ENCODE measurements at regions not wholly inside any gene's neighbourhood (a gene's known extent, or its start where the extent isn't known, plus 50 kb on each side); places are given as distances from the start of the nearest gene placed in this dataset.

- no peak for TF ChIP-seq GATA3 (IDR thresholded peaks at IDR 0.05; ENCODE audit: low read depth, low read length)
- TF ChIP-seq GATA2 (IDR thresholded peaks at IDR 0.05; ENCODE audit: low read depth, low read length), result no peak
These were observed 363.5 kb downstream of the PTPRU start for GRCh38 chr1:29599826-29600225.

DNA sequence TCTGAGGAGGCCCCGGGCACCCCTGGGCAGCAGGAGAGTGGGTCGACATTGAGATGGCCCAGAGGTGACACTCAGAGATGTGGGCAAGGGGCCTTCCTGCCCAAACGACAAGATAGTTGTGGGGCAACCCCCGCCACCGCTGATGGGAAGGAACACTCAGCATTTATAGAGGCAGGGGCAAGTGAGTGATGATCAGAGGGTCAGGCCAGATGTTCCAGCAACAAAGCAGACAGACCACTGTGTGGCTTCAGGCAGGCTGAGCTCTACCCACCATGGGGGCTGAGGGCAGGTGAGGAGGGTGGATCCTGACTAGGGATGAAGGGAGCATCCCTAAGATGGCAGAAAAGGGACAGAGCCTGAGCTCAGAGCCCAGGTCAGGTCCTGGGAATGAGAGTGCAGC lies 362.7 kb downstream of the PTPRU start:
- TF ChIP-seq GATA3 (IDR thresholded peaks at IDR 0.05; ENCODE audit: low read depth, low read length) (no peak), GATA2 (IDR thresholded peaks at IDR 0.05; ENCODE audit: low read depth, low read length) (no peak)

DNA sequence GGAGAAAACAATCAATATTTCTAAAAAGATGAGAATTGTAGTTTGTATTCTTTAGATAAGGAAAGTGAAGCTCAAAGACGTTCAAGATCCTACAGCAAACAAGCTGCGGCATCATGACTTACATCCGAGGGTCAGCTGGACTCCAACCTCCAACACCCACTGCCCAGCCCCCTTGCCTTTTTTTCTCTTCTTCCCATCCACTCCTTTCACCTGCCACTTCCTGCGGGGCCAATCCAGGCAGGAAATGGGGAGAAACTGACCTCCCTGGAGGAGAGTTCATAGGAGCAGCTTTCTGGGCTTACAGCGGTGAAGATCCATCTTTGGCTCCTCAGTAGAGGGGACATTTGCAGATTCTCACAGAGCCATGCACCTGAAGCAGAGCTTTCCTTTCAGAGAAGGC lies 361.5 kb downstream of the PTPRU start:
- no peak for TF ChIP-seq GATA3 (IDR thresholded peaks at IDR 0.05; ENCODE audit: low read depth, low read length)
- no peak for TF ChIP-seq GATA2 (IDR thresholded peaks at IDR 0.05; ENCODE audit: low read depth, low read length)

- TF ChIP-seq GATA3 (IDR thresholded peaks at IDR 0.05; ENCODE audit: low read depth, low read length), result no peak
- no peak for TF ChIP-seq GATA2 (IDR thresholded peaks at IDR 0.05; ENCODE audit: low read depth, low read length)
These were observed 357.5 kb downstream of the PTPRU start for GRCh38 chr1:29593601-29594382.

DNA sequence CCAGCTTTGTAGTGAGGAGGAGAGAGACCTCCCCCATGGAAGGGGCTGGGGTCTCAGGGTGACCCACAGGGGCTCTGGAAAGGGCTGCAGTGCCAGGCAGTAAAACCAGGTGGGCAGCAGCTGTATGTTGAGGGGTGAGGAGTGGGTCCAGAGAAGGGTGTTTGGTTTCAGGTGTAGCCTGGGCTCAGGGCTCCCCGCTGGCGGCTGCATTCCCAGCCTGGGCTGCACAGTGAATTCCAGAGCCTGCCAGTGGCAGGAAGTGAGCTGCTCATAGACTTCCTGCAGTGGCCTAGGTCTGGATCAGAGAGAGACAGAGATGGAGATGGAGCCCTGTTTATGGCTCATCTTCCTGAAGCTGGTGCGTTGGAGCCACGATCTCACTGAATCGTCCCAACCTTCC lies 356.4 kb downstream of the PTPRU start:
- TF ChIP-seq GATA3 (IDR thresholded peaks at IDR 0.05; ENCODE audit: low read depth, low read length), result no peak
- TF ChIP-seq GATA2 (IDR thresholded peaks at IDR 0.05; ENCODE audit: low read depth, low read length), result no peak

- TF ChIP-seq GATA3 (IDR thresholded peaks at IDR 0.05; ENCODE audit: low read depth, low read length) (no peak), GATA2 (IDR thresholded peaks at IDR 0.05; ENCODE audit: low read depth, low read length) (no peak)
These were observed 355.9 kb downstream of the PTPRU start for GRCh38 chr1:29592261-29592615.

DNA sequence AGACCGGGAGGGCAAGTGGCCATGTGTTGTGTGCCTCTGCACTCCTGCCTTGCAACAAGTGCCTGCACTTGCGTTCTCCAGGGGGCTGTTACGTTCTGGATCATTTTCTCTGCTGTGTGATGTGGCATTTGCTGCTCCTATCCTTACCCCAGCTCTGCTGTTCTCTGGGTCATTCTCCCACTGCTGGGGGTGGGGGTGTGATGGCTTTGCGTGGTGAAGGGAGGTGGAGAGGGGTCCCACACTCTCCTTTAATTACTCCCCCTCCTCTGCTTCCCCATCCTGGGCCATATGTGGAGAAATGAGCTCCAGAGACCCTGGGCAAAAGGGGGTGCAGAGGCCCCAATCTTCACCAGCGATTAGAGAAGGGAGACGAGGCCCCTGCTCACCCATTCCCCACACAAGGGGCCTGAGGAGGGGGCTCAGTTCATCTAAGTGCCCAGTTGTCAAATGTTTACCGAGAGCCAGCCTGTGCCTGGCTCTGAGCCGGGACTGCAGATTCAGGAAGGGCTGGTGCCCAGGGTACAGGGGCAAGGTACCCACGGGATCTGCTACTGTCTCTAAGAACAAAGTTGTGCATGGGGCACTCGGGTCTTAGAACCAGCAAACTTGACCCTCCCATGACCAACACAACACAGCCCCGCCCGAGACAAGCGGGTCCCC lies 355.4 kb downstream of the PTPRU start:
- no peak for TF ChIP-seq GATA3 (IDR thresholded peaks at IDR 0.05; ENCODE audit: low read depth, low read length)
- TF ChIP-seq GATA2 (IDR thresholded peaks at IDR 0.05; ENCODE audit: low read depth, low read length), result no peak

DNA sequence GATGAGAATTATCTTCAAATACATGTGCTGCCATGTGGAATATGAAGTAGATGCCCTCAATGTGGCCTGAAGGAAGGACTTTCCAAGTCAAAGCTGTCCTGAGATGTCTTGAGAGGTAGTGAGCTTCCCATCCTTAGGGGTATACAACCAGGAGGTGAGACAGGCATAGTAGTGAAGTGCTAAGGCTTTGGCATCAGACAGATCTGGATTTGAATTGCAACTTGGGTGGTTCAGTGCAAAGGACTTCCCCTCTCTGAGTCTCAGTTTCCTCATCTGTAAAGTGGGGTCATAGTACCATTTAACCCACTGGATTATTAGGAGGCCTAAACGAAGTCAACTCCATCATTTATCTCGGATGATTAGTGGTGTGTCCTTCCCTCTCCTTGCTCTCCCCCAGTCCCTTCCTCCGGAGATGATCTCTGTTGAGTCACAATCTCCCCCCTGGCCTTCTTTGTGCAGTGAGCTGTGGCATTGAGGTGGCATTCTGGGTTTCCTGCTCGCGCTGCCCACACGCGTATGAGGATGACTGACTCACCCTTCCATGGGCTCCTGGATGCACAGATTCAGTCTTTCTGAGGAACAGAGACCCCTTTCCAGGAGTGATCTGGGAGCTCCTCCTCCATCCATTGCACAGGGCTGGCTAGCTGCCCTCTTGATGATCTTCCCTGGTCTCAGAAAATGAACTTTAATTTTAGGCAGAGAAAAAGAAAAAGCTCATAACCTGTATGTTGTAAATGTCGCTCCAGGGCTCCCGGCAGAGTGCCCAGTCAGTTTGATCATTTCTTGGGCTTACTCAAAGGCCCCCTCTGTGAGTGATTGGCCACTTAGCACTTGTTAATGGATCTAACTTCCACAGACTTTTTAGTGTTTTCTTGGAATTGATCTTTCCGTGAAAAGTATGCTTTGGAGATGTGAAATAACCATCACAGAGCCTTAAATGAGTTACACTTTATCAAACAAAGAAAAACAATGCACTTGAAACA lies 354.6 kb downstream of the PTPRU start:
- TF ChIP-seq GATA3 (IDR thresholded peaks at IDR 0.05; ENCODE audit: low read depth, low read length) (no peak), GATA2 (IDR thresholded peaks at IDR 0.05; ENCODE audit: low read depth, low read length) (no peak)

GRCh38 chr1:29586991-29587745 lies 350.8 kb downstream of the PTPRU start:
- TF ChIP-seq GATA2 (IDR thresholded peaks at IDR 0.05; ENCODE audit: low read depth, low read length) (no peak), GATA3 (IDR thresholded peaks at IDR 0.05; ENCODE audit: low read depth, low read length) (no peak)

DNA sequence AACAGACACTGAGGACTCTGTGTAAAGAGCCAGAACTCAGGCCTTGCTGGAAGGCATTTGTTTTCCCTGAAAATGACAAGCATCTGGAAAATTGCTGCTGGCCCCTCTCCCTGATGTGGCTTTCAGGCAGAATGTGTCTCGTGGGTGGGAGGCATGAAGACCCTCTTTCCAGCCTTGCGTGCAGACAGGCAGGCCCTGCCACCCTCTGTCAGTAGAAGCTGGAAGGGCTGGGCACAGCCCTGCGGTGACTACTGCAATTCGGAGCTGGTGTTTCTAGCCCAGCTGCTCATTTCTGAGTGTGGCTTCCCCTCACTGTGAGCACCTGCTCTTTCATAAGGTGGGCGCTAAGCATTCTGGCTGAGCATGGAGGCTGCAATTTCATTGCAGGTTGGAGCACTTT lies 349.9 kb downstream of the PTPRU start:
- no peak for TF ChIP-seq GATA3 (IDR thresholded peaks at IDR 0.05; ENCODE audit: low read depth, low read length)
- no peak for TF ChIP-seq GATA2 (IDR thresholded peaks at IDR 0.05; ENCODE audit: low read depth, low read length)

GRCh38 chr1:29585656-29586055 lies 349.3 kb downstream of the PTPRU start:
- TF ChIP-seq GATA3 (IDR thresholded peaks at IDR 0.05; ENCODE audit: low read depth, low read length), result no peak
- TF ChIP-seq GATA2 (IDR thresholded peaks at IDR 0.05; ENCODE audit: low read depth, low read length), result no peak

GRCh38 chr1:29585201-29585600 lies 348.9 kb downstream of the PTPRU start:
- TF ChIP-seq GATA2 (IDR thresholded peaks at IDR 0.05; ENCODE audit: low read depth, low read length) (no peak), GATA3 (IDR thresholded peaks at IDR 0.05; ENCODE audit: low read depth, low read length) (no peak)

DNA sequence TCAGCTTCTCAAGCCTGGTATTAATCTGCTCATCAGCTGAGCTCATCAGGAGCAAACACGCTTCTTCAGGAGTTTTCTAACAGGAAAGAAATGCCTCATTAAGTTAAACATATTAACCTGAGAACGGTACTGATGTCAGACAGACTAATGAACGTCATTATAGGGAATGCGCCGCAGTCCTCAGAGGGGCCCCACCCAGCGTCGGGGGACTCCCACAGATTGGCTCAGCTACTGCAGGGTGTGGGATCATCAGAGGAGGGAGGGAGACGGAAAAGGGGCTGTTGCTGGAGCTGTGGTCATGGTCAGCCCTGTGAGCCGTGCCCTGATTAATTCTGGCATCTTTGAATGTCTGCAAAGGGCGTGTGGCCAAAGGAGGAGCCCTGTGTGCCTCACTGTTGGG lies 348.5 kb downstream of the PTPRU start:
- TF ChIP-seq GATA2 (IDR thresholded peaks at IDR 0.05; ENCODE audit: low read depth, low read length), result no peak
- no peak for TF ChIP-seq GATA3 (IDR thresholded peaks at IDR 0.05; ENCODE audit: low read depth, low read length)

Measured in SH-SY5Y (cell line).